Activated T-cell treated with anti-CD3 and anti-CD28 coated beads, Interleukin-2, amount 50 U/mL, for 24 hours (primary cell): ENCODE measurements at regions not wholly inside any gene's neighbourhood (a gene's known extent, or its start where the extent isn't known, plus 50 kb on each side); places are given as distances from the start of the nearest gene placed in this dataset.
"Not testable (repeated sequence)": the region's sequence is repeated elsewhere in the genome, so short reads cannot be mapped to it uniquely, and the experiment has no call there.

ENCODE experiments used
- DNase-seq: peaks from one replicate; pipeline ENCODE4 v3.0.0-alpha.2; 2020
- H3K27ac Mint-ChIP-seq: 2 replicates; pipeline ENCODE4 v1.8.0; 2020; ENCODE audit warnings: mild to moderate bottlenecking, mixed read lengths
- H3K27me3 Mint-ChIP-seq: 2 replicates; pipeline ENCODE4 v1.8.0; 2020; ENCODE audit warnings: mixed read lengths
- H3K36me3 Mint-ChIP-seq: 2 replicates; pipeline ENCODE4 v1.8.0; 2020; ENCODE audit warnings: low read depth, mixed read lengths
- H3K4me1 Mint-ChIP-seq: 2 replicates; pipeline ENCODE4 v1.8.0; 2020; ENCODE audit warnings: low read depth, mixed read lengths
- H3K4me3 Mint-ChIP-seq: 2 replicates; pipeline ENCODE4 v1.8.0; 2020; ENCODE audit warnings: mild to moderate bottlenecking, moderate library complexity, mixed read lengths
- H3K9me3 Mint-ChIP-seq: 2 replicates; pipeline ENCODE4 v1.8.0; 2020; ENCODE audit warnings: mixed read lengths

DNA sequence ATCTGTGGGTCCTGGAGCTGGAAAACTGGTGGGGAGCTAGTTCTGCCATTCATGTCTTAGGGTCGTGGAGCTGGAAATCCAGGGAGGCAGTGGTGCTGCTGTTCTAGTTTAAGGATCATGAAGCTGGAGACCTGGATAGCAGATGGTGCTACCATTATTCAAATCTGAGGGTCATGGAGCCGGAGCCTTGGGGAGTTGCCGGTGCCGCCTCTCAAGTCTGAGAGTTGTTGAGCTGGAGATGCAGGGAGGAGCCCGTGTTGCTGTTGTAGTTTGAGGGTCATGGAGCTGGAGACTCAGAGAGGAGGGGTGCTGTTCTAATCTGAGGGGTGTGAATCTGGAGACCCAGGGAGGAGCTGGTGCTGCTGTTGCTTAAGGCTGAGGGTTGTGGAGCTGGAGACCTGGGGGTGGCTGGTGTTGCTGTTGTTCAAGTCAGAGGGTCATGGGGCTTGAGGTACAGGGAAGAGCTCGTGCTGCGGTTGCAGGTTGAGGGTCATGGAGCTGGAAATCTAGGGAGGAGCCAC lies 86.0 kb upstream of the ZNF479 start:
- Mint-ChIP-seq H3K36me3 (peaks cover 15% of the 10 kb centered on the region), H3K27ac (no peak overlapping the region), H3K9me3 (peaks cover 77% of the 10 kb centered on the region), H3K4me3 (no peak overlapping the region), H3K27me3 (no peaks in the 10 kb centered on the region), H3K4me1 (no peaks in the 10 kb centered on the region)
- no peak for DNase-seq

DNA sequence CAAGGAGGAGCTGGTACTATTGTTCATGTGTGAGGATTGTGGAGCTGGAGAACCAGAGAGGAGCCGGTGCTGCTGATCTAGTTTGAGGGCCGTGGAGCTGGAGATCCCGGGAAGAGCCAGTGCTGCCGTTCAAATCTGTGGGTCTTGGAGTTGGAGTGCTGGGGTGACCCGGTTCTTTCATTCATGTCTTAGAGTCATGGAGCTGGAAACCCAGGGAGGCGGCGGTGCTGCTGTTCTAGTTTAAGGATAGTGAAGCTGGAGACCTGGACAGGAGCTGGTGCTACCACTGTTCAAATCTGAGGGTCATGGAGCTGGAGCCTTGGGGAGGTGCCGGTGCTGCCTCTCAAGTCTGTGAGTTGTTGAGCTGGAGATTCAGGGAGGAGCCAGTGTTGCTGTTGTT lies 88.5 kb upstream of the ZNF479 start:
- no peaks in the 10 kb centered on the region for H3K27me3 Mint-ChIP-seq
- H3K27ac Mint-ChIP-seq: no peak overlapping the region
- no peaks in the 10 kb centered on the region for H3K4me1 Mint-ChIP-seq

DNA sequence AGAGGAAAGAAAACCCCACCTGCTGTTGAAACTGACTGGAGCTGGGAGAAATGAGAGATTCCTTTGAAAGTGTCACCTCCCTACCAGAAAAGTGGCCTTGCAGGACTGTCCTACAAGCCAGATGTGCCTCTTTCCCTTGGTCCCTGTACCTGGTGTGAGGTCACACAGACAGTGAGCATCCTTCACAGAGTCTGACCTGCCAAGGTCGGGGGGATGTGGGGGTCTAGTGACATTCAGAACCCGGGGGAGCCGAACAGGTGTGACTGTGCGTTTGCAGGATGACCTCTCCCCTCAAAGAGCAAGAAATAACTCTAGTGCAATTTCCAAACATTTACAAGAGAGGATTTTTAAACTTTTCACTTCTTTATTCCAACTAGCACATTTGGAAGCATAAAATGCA lies 93.4 kb upstream of the ZNF479 start:
- H3K4me3 Mint-ChIP-seq: no peak overlapping the region
- H3K27me3 Mint-ChIP-seq: no peaks in the 10 kb centered on the region
- H3K9me3 Mint-ChIP-seq: peaks cover 52% of the 10 kb centered on the region
- no peak overlapping the region for H3K27ac Mint-ChIP-seq
- H3K36me3 Mint-ChIP-seq: peaks cover 2% of the 10 kb centered on the region
- no peaks in the 10 kb centered on the region for H3K4me1 Mint-ChIP-seq
- DNase-seq: no peak

More for the DNA sequence above, 88.5 kb upstream of the ZNF479 start:
- Mint-ChIP-seq H3K9me3 (peaks cover 68% of the 10 kb centered on the region), H3K4me3 (no peak overlapping the region), H3K36me3 (peaks cover 15% of the 10 kb centered on the region)
- DNase-seq: no peak

DNA sequence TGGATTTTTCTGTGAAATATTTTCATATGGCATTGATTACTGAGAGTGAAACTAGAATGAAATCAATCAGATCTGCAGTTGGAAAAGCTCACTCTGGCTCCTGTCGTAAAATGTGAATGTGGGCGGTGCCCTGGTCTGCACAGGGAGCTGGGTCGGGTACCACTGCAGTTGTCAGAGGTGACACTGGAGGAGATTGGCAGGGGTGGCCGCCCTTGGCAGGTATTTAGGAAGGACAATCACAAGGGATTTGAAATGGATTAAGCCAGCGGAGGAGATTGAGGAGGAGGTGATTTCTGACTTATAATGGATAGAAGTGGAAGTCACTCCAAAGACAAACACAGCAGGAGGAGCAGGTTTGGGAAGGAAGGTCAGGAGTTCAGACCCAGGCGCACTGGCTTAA lies 109.0 kb upstream of the ZNF479 start:
- peaks cover 47% of the 10 kb centered on the region for H3K9me3 Mint-ChIP-seq
- H3K27ac Mint-ChIP-seq: not testable (repeated sequence)

DNA sequence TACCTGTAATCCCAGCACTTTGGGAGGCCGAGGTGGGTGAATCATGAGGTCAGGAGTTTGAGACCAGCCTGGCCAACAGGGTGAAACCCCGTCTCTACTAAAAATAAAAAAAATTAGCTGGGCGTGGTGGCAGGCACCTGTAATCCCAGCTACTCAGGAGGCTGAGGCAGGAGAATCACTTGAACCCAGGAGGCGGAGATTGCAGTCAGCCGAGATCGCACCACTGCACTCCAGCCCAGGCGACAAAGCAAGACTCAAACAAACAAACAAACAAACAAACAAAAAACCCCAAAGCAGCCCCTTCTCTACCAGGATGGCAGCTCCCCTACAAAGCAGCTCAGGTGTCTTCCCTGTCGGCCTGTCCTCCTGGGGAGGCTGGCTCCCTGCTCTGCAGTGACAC lies 111.3 kb upstream of the ZNF479 start:
- peaks cover 47% of the 10 kb centered on the region for H3K9me3 Mint-ChIP-seq
- DNase-seq, H3K4me1 Mint-ChIP-seq, H3K4me3 Mint-ChIP-seq, H3K27ac Mint-ChIP-seq, H3K27me3 Mint-ChIP-seq, H3K36me3 Mint-ChIP-seq: not testable (repeated sequence)

More for the DNA sequence above, 109.0 kb upstream of the ZNF479 start:
- not testable (repeated sequence) for DNase-seq, H3K27me3 Mint-ChIP-seq, H3K4me1 Mint-ChIP-seq, H3K36me3 Mint-ChIP-seq, H3K4me3 Mint-ChIP-seq

DNA sequence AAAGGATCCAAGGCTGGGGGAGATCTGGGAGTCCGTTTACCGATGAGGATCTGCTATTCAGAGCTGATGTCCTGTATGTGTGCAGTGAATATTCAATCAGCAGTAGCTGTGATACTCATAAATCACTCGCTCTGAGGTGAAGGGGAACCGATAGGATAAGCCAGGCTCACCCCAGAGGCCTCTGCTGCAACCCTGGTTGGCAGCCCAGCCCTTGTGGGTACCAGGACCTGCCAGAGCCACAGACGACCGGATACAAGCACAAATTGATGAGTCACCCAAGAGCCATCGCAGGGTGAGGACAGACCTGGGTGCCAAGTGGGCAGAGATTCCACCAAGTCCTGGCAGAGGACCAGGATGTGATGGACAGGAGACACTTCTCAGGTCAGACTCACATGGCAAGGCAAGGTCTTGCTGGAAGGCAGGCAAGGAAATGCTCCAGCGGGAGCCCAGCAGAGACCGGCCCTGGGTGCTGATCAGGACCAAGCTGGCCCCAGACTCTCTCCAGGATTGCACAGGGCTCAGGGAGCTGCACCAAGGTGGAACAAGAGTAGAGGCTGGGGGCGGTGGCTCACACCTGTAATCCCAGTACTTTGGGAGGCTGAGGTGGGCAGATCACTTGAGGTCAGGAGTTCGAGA lies 112.2 kb upstream of the ZNF479 start:
- not testable (repeated sequence) for H3K27ac Mint-ChIP-seq, H3K27me3 Mint-ChIP-seq, DNase-seq, H3K36me3 Mint-ChIP-seq, H3K4me3 Mint-ChIP-seq, H3K4me1 Mint-ChIP-seq
- peaks cover 48% of the 10 kb centered on the region for H3K9me3 Mint-ChIP-seq

DNA sequence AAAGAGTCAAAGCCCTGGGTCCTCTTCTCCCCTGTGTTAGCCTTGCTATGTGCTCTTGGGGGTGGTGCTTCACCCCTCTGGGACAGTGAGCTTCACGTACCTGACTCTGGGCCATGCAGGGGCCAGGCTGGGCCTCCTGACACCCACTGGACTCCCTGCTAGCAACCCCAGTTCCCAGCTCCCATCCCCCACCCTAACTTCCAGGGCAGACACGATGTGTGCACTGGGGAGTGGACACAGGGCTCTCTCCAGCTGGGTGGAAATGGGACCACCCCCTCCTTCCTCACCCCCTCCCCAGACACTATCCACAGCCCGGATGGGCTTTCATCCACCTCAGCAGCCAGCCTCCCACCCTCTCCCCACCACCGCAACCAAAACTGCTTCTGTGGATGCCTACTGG lies 113.0 kb upstream of the ZNF479 start:
- no peaks in the 10 kb centered on the region for H3K4me1 Mint-ChIP-seq
- no peak for DNase-seq
- peaks cover 51% of the 10 kb centered on the region for H3K9me3 Mint-ChIP-seq

DNA sequence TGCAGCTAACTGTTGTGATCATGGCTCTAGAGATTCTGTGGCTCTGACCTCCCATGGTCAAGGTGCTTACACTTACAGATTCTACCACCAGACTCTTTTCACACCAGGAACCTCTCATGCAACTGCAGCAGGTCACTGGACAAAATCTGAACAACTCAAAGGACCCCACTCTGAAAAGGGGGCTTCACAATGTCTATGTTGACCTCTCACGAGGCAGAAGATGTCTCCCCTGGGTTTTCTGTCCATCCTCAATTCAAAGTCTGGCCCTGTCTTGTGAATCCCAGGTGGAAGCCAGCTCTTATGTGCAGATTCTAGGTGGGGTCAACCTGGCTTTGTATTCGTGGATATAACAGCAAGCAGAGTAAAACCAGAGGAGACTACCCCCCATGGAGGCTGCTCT lies 118.6 kb upstream of the ZNF479 start:
- Mint-ChIP-seq H3K4me3 (no peak overlapping the region), H3K36me3 (no peaks in the 10 kb centered on the region), H3K4me1 (no peaks in the 10 kb centered on the region), H3K27me3 (no peaks in the 10 kb centered on the region), H3K27ac (no peak overlapping the region), H3K9me3 (peaks cover 38% of the 10 kb centered on the region)
- no peak for DNase-seq

More for the DNA sequence above, 113.0 kb upstream of the ZNF479 start:
- Mint-ChIP-seq H3K36me3 (peaks cover 9% of the 10 kb centered on the region), H3K27me3 (no peaks in the 10 kb centered on the region), H3K27ac (no peak overlapping the region), H3K4me3 (no peak overlapping the region)

DNA sequence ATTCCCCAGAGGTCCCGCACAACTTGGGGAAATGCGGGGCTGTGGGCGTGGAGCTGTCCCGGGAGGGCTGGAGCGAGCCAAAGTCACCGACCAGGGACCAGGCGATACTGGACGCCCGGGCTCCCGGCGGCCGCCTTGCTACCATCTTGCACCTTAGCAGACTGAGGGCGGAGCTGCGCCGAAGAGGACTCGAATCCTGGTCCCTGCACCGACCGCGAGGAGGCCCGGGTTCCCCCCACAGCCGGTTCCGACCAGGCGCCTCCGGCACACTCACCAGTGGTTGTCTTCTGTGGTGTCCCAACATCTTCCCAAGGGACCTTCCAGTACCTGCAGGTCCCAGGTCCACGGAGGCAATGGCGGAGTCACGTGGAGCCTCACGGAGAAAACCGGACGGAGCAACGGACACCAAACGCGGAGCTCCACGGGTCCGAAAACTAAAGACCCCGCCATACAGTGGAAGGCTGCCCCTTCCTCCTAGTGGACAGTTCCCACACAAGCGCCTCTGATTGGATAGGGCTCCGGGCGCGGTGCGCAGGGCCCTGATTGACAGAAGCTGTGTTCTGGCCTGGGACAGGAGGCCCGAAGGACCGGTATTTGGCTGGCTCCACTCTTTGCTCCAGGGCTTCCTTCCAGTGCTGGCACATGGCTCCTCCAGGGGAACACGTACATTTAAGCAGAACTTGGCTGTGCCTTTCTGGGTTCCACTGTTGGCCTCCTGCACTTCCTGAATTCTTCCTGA lies 124.6 kb upstream of the ZNF479 start:
- Mint-ChIP-seq H3K36me3 (no peaks in the 10 kb centered on the region), H3K27ac (no peak overlapping the region), H3K4me1 (no peaks in the 10 kb centered on the region), H3K4me3 (no peak overlapping the region), H3K9me3 (peaks cover 14% of the 10 kb centered on the region), H3K27me3 (no peaks in the 10 kb centered on the region)
- DNase-seq: no peak

DNA sequence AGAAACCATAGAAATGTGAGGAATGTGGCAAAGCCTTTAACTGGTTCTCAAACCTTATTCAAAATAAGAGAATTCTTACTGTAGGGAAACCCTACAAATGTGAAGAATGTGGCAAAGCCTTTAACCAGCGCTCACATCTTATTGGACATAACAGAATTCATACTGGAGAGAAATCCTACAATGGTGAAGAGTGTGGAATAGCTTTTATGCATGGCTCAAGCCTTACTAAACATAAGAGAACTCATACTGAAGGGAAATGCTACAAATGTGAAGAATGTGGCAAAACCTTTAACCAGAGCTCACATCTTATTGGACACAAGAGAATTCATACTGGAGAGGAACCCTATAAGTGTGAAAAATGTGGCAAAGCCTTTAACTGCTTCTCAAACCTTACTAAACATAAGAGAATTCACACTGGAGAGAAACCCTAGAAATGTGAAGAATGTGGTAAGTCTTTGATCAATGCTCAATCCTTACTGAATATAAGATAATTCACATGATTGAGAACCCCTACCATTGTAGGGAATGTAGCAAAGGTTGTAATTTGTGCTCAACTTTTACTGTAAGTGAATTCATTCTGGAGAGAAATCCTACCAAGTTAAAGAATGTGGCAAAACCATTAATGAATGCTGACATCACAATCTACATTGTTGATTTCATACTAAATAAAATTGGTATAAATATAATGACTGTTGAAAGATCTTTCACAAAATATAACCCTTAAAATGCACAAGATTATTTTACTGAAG lies 142.5 kb upstream of the ZNF479 start:
- no peak overlapping the region for H3K4me3 Mint-ChIP-seq
- peaks cover 61% of the 10 kb centered on the region for H3K9me3 Mint-ChIP-seq
- no peaks in the 10 kb centered on the region for H3K27me3 Mint-ChIP-seq

DNA sequence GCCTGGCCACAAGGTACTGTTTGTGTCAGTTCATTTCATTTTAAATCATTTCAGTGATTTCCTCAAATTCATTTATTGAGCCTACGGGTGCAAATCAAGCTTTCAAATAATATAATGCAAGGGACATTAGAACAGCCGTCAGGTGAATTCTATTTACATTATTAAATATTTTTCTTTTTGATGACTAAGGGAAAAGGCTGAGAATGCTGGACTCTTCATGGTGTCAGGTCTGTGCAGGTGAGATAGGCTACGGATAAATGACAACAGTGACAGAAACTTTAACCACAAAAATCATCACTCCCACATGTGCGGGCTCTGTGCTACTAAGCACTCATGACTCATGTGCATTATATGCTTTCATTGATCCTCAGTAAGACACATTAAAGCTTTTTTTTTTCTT lies 149.2 kb upstream of the ZNF716 start:
- Mint-ChIP-seq H3K27me3 (no peaks in the 10 kb centered on the region), H3K27ac (no peak overlapping the region), H3K36me3 (no peaks in the 10 kb centered on the region), H3K4me1 (no peaks in the 10 kb centered on the region), H3K9me3 (peaks cover 24% of the 10 kb centered on the region), H3K4me3 (no peak overlapping the region)
- no peak for DNase-seq

More for the DNA sequence above, 142.5 kb upstream of the ZNF479 start:
- no peak for DNase-seq
- Mint-ChIP-seq H3K4me1 (no peaks in the 10 kb centered on the region), H3K36me3 (peaks cover 21% of the 10 kb centered on the region), H3K27ac (no peak overlapping the region)

DNA sequence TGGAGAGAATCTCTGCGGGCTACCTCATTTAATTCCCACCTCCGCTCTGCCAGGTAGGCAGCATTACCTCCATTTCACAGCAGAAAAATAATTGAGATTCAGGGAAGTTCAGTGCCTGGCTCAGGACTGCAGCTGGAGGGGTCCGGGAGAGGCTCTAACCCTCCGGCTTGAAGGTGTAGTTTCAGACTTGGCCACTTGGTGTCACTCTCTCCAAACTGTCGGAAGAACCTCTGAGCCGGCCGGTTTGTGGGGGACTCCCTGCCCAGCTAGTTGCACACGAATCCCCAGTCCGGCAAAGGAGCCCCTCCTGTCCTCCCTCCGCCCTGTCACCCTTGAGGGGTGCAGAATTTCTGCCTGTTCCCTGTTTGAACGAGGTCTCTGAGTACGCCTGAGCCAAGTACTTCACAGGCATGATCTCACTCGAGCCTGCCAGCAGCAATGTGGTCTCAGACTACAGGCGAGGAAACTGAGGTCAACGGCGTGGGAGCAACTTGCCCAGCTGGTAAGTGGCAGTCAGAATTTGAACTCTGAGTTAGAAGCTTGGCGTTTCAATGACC lies 144.7 kb upstream of the ZNF716 start:
- H3K4me3 Mint-ChIP-seq: no peak overlapping the region
- H3K27ac Mint-ChIP-seq: no peak overlapping the region
- H3K27me3 Mint-ChIP-seq: no peaks in the 10 kb centered on the region
- H3K4me1 Mint-ChIP-seq: no peaks in the 10 kb centered on the region
- H3K9me3 Mint-ChIP-seq: peaks cover 37% of the 10 kb centered on the region
- H3K36me3 Mint-ChIP-seq: no peaks in the 10 kb centered on the region
- DNase-seq: no peak

DNA sequence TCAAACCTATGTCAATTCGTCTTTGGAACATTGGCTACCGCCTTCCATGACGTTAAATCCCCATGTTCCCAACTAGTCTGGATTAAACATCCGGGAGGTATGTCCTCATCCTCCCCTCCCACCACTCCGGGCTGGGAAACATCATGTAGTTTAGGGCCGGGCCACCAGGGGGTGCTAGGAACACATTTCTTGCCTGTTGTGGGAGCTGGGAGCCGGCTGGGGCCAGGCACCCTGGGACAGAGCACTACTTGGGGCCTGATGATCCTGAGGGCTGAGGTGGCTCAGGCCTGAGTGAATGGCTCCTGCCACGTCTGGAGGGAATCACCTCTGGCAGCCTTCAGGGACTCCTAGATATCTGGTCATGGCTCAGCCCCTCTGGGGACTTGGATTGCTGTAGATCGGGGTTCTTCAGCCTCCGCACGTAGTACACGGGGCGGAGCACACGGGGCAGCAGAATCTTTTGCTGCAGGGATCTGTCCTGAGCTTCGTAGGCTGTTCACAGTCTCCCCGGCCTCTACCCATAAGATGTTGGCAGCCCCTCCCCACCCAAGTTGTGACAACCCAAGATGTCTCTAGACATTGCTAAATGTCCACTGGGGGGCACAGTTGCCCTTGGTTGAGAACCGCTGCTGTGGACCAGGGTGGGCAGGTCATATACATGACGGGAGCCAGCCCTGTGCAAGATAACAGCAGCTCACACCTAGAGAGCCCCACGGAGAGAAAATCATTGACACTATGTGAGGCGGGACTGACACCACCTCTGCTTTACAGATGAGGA lies 141.2 kb upstream of the ZNF716 start:
- H3K4me3 Mint-ChIP-seq: no peak overlapping the region
- H3K27me3 Mint-ChIP-seq: no peaks in the 10 kb centered on the region
- no peaks in the 10 kb centered on the region for H3K36me3 Mint-ChIP-seq
- DNase-seq: no peak
- no peak overlapping the region for H3K27ac Mint-ChIP-seq
- no peaks in the 10 kb centered on the region for H3K4me1 Mint-ChIP-seq
- peaks cover 46% of the 10 kb centered on the region for H3K9me3 Mint-ChIP-seq

DNA sequence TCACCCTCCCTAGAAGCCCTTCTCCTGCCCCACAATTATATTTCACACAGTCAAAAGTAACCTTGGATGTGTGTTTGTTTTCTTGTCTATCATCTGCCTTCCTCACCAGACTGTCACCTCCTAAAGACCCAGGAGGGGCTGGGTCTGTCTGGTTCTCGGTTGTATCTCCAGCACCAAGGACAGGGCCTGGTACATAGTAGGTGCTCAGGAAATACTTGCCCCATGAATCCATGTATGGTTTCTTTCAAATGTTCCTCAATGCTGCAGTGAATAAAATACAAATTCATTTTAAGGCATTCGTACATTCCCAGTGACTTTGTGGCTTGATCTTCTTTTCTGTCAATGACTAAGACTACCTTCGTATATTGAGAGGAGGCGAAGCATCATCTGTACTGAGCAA lies 122.9 kb upstream of the ZNF716 start:
- Mint-ChIP-seq H3K36me3 (no peaks in the 10 kb centered on the region), H3K9me3 (peaks cover 54% of the 10 kb centered on the region), H3K4me3 (no peak overlapping the region), H3K27ac (no peak overlapping the region), H3K27me3 (no peaks in the 10 kb centered on the region), H3K4me1 (no peaks in the 10 kb centered on the region)
- no peak for DNase-seq
